ENCODE measurements at regions not wholly inside any gene's neighbourhood (a gene's known extent, or its start where the extent isn't known, plus 50 kb on each side); places are given as distances from the start of the nearest gene placed in this dataset.

- no peak overlapping the region for H3K27ac Mint-ChIP-seq
- H3K9me3 Mint-ChIP-seq (ENCODE audit: low read depth) = no peaks in the 10 kb centered on the region
- H3K27me3 Mint-ChIP-seq = peaks cover 4% of the 10 kb centered on the region
- TF ChIP-seq CTCF (IDR thresholded peaks at IDR 0.05; ENCODE audit: unreplicated experiment) = no peak
- H3K4me1 Mint-ChIP-seq (ENCODE audit: low read depth) = peaks cover 21% of the 10 kb centered on the region
- H3K4me3 Mint-ChIP-seq (ENCODE audit: low read depth) = no peak overlapping the region
- no peak for DNase-seq (ENCODE audit: low spot score, unreplicated experiment)
- no peaks in the 10 kb centered on the region for H3K36me3 Mint-ChIP-seq (ENCODE audit: insufficient read depth)
Observed at GRCh38 chr13:27327633-27328032, 57.0 kb downstream of the RASL11A start.

- Mint-ChIP-seq H3K36me3 (ENCODE audit: insufficient read depth) (no peaks in the 10 kb centered on the region), H3K9me3 (ENCODE audit: low read depth) (no peaks in the 10 kb centered on the region), H3K4me3 (ENCODE audit: low read depth) (no peak overlapping the region), H3K27me3 (peaks cover 6% of the 10 kb centered on the region), H3K27ac (peak overlapping the region; percentile 11), H3K4me1 (ENCODE audit: low read depth) (peaks cover 21% of the 10 kb centered on the region)
- no peak for TF ChIP-seq CTCF (IDR thresholded peaks at IDR 0.05; ENCODE audit: unreplicated experiment)
- no peak for DNase-seq (ENCODE audit: low spot score, unreplicated experiment)
Observed at GRCh38 chr13:27329210-27329609, 58.6 kb downstream of the RASL11A start.

- Mint-ChIP-seq H3K4me3 (ENCODE audit: low read depth) (no peak overlapping the region), H3K27me3 (peaks cover 8% of the 10 kb centered on the region), H3K4me1 (ENCODE audit: low read depth) (peaks cover 5% of the 10 kb centered on the region), H3K36me3 (ENCODE audit: insufficient read depth) (no peaks in the 10 kb centered on the region), H3K27ac (no peak overlapping the region), H3K9me3 (ENCODE audit: low read depth) (no peaks in the 10 kb centered on the region)
- TF ChIP-seq CTCF (IDR thresholded peaks at IDR 0.05; ENCODE audit: unreplicated experiment) = no peak
- DNase-seq (ENCODE audit: low spot score, unreplicated experiment) = no peak
Observed at GRCh38 chr13:27334774-27335435, 64.3 kb downstream of the RASL11A start.

GRCh38 chr13:27336014-27336673 lies 65.5 kb downstream of the RASL11A start:
- peaks cover 8% of the 10 kb centered on the region for H3K27me3 Mint-ChIP-seq
- H3K9me3 Mint-ChIP-seq (ENCODE audit: low read depth) = no peaks in the 10 kb centered on the region
- no peak for TF ChIP-seq CTCF (IDR thresholded peaks at IDR 0.05; ENCODE audit: unreplicated experiment)
- H3K27ac Mint-ChIP-seq = no peak overlapping the region
- H3K36me3 Mint-ChIP-seq (ENCODE audit: insufficient read depth) = no peaks in the 10 kb centered on the region
- DNase-seq (ENCODE audit: low spot score, unreplicated experiment) = no peak
- H3K4me3 Mint-ChIP-seq (ENCODE audit: low read depth) = no peak overlapping the region
- H3K4me1 Mint-ChIP-seq (ENCODE audit: low read depth) = peaks cover 4% of the 10 kb centered on the region

DNA sequence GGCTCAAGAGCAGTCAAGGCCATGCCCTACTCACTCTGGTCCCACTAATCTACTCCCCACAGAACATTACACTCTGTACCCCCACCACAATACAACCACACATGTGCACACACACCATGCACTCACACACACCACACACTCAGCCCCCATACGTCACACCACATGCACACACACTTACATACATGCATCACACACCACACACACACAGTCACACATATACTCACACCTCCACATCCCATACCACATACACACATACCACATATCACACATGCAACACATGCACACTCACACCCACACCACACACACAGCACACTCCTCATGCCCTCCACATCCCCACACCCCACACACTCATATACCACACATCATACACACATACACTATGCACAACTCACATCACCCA lies 67.6 kb downstream of the RASL11A start:
- H3K9me3 Mint-ChIP-seq (ENCODE audit: low read depth) = no peaks in the 10 kb centered on the region
- peaks cover 9% of the 10 kb centered on the region for H3K4me1 Mint-ChIP-seq (ENCODE audit: low read depth)
- peaks cover 4% of the 10 kb centered on the region for H3K27me3 Mint-ChIP-seq
- no peak for TF ChIP-seq CTCF (IDR thresholded peaks at IDR 0.05; ENCODE audit: unreplicated experiment)
- H3K36me3 Mint-ChIP-seq (ENCODE audit: insufficient read depth) = no peaks in the 10 kb centered on the region
- no peak overlapping the region for H3K4me3 Mint-ChIP-seq (ENCODE audit: low read depth)
- DNase-seq (ENCODE audit: low spot score, unreplicated experiment) = no peak
- H3K27ac Mint-ChIP-seq = no peak overlapping the region

Measured in progenitor cell of endocrine pancreas (in vitro differentiated cells).